HG02759 (cell line): ENCODE measurements at regions not wholly inside any gene's neighbourhood (a gene's known extent, or its start where the extent isn't known, plus 50 kb on each side); places are given as distances from the start of the nearest gene placed in this dataset.

ENCODE experiments used
- ATAC-seq: cut with Tn5 transposase; IDR thresholded peaks from one replicate; pipeline ENCODE4 v1.9.1; 2021; ENCODE audit warnings: mild to moderate bottlenecking, moderate library complexity; ENCODE audit not compliant: unreplicated experiment

GRCh38 chr22:48947636-48948035 lies 880.0 kb downstream of the BRD1 start:
- no peak for ATAC-seq

DNA sequence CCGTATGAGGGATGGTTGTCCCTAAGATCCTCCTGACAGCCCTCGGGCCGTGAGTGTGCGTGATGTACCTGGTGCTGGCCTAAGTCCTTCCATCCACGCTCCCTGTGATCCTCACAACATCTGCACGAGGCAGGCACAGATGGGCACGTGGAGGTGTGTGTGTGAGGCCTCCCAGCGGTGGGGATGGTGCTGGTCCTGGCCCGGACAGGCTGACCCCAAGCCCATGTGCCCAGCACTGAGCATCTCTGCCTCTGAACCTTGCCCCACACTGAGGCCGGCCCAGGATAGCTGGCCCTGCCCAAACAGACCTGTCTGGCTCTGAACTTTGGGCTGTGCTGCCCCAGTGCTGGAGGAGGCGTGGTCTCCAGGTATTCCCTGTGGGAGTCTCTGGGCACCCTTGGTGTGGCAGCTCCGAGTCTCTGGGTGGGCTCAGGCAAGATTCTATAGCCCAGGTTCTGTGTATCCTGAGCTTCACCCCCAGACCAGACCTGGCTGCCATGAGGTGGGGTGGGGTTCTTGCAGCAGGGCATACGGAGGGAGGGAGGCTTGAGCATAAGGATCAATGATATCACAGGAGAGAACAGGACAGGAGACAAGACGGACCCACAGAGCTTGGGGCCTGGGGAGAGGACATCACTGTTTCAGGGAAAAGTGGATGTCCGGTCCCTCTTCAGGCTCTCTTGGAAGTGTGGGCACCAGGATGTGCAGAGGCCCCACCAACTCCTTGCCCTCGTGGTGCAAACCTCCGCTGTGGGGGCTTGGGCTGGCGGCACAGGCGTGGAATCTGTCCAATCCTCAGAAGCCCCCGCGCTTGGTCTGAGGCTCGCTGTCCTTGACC lies 881.8 kb downstream of the BRD1 start:
- ATAC-seq: no peak

DNA sequence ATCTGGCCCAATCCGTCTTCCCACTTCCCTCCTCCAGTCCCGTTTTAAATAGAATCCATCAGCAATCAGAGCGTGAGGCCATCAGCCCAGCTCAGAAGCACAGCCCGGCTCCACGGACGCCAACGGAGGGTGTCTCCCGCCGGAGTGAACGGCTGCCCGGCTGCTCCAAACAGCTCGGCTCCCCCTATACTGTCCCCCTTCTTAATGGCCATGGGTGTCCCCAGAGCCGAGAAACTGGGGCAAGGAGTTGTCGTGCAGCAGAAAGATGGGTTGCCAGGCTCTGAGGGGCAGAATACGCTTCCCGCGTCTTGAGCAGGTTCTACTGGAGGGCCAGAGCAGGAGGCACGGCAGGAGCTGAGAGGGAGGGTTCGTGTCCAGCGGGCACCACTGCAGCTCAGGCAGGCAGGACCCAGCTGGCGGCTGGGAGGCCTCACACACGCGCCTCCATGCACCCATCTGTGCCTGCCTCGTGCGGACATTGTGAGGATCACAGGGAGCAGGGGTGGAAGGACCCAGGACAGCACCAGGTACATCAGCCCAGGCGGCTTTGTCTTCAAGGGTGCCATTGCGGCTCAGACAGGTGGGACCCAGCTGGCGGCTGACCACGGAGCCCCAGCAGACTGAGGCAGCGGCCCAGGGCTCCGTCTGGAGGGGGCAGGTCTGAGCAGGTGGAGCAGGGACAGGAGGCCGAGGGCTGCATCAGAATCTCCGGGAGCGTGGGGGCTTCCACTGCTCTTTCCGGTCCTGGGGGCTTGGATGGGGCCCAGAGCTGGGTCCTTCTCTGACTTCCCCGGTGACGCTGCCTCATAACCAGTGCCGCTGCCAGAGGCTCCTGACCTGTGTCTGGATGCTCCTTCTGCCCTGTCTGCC lies 882.7 kb downstream of the BRD1 start:
- ATAC-seq: no peak

DNA sequence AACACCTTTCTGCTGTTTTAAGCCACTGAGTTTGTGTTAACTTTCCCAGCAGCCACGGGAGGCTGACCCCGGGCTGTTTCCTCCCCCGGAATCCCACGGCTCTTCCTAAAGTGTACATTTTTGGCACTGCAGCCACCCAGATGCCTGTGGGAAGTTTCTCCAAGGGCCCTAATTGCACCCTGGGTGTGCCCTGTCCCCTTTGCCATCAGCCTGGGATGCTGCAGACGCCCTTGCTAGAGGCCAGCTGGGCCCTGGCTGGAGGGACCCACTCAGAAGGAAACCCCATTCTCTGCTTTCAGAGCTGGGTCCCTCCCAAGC lies 883.3 kb downstream of the BRD1 start:
- ATAC-seq: no peak

GRCh38 chr22:48943567-48944432 lies 883.9 kb downstream of the BRD1 start:
- ATAC-seq: no peak

DNA sequence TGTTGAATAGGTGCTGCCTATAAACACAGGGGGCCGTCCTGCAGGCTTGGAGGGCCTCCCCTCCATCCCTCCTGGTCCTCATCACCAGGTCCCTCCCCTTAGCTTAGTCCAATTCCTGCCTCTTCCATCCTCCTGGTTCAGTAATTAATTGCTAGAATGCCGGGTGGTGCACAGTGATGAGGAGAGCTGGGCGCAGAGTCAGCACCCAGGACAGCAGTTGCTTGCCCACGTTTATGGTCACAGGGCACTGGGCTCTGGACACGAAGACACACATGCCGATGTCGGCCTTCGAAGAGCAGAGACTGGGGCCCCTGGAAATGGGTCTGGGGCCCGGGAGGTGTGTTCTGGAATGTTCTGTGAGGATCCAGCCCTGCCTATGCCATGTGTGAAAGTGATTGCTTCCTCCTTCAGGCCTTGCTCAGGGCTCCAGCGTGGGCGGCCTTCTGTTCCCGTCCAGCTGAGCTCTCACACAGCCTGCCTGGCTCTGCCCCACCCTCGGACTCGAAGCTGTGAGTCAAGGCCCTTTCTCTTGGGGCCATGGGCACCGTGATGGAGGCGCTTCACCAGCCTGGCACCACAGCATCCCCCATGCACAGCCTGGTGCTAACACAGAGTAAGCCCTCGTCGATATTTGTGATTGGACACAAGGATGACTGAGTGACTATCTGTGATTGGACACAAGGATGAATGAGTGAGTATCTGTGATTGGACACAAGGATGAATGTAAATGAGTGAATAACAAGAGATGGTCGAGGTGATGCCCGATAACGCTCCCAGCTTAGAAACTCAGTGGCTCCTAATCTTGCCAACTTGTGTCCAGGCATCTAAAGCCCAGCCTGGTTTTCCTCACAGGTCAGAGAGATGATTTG lies 884.7 kb downstream of the BRD1 start:
- ATAC-seq: no peak

DNA sequence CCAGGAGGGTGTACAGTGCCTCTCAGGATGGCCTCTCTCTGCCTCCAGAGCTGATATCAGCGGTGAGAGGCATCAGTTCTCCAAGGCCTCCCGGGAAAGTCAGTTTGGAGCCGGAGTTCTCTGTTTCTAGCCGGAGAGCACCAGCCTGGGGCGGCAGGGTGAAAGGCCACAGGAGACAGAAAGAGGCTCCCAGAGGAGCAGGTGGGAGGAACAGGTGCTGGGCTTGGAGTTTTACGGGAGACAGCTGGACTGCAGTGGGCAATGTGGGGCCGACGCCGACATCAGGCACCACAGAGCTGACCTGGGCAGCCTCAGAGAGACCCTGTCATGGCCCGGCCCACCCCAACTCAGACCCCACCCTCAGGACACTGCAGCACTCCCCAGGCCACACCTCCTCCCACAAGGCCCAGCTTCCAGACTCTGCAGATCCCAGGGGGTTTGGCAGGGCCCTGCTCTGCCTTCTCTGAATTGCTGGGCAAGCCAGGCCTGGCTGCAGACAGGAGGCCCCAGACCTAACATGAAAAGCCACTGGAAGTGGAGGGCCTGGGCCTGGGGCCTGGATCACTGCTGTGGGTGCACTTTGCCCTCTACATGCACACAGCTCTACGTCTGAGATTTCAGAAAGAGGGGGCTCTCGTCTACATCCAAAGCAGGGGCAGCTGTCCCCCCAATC lies 885.6 kb downstream of the BRD1 start:
- ATAC-seq: no peak

DNA sequence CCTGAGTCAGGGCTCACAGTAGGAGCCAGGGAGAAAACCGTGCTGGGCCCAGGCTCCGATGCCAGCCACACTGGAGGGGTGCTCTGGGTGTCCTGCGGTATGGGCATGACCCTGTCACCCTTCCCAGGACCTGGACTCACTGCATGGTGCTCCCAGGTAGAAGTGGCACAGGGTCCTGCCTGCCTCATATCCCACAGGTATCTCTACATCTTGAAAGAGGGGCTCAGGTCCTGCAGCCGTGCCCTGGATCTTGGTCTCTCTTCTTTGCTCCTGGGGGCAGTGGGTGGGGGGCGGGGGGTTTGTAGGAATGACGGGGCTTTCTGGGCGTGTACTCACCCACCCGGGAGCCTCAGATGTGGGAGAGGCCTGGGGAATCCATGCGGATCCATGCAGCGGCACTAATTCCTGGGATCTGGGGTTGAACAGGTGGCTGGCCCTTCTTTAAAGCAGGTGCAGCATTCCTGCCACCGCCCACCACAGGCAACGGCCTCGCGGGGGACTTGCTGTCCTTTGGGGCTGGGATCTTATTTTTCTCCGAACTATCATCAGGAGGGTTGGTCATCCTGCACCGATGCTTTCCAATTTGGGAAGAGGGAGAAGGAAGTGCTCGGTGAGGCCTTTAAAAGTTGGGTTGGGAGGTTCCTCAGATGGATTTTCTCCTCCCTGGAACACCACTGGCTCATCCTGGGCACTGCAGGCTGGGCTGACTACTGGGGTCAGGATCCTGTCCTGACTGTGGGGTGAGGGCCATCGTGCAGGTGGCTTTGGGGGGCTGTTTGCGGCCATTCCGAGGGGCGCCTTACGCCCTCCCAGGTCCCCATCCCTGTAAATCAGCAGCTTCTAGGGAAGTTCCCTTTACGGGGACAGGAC lies 886.4 kb downstream of the BRD1 start:
- ATAC-seq: no peak

- ATAC-seq: no peak
These were observed 887.2 kb downstream of the BRD1 start for GRCh38 chr22:48940266-48941032.

DNA sequence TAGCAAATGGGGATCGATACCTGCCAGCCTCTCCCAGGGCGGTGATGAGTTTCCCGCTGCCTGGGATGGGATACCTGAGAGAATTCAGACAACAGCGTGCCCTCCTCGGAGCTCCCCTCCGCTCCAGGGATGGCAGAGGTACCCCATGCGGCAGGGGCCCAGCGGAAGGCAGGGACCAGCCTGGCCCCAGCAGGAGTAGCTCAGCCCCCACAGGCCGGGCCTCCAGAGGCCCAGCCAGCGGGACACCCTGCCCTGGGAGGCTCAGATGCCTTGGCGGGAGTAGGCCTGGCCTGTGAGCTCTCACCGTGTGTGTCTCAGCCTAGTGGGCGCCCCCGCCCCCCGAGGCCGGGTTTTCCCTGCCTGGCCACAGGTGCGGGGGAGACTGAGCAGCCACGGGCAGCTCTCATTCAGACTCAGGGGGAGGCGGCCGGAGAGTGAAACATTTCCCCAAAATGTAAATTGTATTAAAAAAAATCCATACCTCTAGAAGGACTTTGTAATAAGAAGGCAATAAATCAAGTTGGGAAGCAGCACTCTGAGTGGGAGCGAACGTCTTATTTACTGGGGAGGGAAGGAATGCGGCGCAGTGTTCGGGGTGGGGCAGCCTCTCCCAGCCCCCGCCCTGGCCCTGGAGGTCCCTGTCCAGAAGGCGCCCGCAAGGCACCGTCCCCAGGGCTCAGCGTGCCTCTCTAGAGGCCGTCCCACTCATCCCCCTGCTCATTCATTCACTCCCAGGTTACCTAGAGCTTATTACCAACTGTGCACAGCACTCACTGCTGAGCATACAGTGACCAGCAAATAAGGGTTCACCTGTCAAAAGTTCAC lies 888.0 kb downstream of the BRD1 start:
- ATAC-seq: no peak

- ATAC-seq: no peak
These were observed 888.9 kb downstream of the BRD1 start for GRCh38 chr22:48938741-48939140.

- no peak for ATAC-seq
These were observed 890.5 kb downstream of the BRD1 start for GRCh38 chr22:48937032-48937639.

GRCh38 chr22:48936391-48936790 lies 891.3 kb downstream of the BRD1 start:
- no peak for ATAC-seq

- no peak for ATAC-seq
These were observed 893.2 kb downstream of the BRD1 start for GRCh38 chr22:48934446-48934845.

DNA sequence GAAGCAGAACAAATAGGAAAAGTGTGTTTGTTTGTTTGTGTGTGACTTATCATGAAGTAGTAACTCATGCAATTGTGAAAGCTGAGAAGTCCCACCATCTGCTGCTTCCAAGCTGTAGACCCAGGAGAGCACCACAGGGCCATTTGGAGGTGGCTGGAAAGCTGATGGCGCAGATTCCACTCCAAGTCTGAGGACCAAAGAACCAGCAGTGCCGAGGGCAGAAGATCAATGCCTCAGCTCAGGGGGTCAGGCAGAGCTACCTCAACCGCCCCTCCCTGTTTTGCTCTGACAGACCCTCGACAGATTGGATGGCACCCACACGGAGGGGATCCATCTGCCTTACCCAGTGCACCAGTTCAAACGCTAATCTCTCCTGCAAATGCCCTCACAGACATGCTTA lies 896.2 kb downstream of the BRD1 start:
- ATAC-seq: no peak

GRCh38 chr22:48929276-48929790 lies 898.3 kb downstream of the BRD1 start:
- ATAC-seq: no peak

DNA sequence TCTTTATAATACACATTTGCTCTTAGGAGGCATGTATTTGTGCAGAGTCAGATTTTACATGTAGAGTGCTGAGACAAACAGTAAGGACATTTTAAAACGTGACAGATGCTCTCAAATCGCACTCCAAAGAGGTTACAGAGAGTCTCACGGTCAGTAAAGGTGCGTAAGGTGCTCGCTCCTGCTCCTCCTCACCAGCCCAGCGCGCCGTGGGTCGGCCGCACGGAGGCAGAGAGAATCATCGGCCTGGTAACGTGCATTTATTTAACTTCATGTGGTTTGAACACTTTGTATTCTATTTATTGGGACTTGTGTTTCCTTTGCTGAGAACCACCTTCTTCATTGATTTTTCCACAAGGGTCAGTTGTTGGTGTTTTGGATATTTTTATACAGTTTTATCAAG lies 900.1 kb downstream of the BRD1 start:
- no peak for ATAC-seq
